GM12874 (cell line): ENCODE measurements at regions not wholly inside any gene's neighbourhood (a gene's known extent, or its start where the extent isn't known, plus 50 kb on each side); places are given as distances from the start of the nearest gene placed in this dataset.

Experiments used
- TF ChIP-seq, protein P1 (sequence below): IDR thresholded peaks from 2 replicates; pipeline ENCODE4 v1.5.1; 2011; ENCODE audit warnings: low read depth, mild to moderate bottlenecking, control low read depth, low read length, moderate library complexity; ENCODE audit not compliant: insufficient read depth

DNA sequence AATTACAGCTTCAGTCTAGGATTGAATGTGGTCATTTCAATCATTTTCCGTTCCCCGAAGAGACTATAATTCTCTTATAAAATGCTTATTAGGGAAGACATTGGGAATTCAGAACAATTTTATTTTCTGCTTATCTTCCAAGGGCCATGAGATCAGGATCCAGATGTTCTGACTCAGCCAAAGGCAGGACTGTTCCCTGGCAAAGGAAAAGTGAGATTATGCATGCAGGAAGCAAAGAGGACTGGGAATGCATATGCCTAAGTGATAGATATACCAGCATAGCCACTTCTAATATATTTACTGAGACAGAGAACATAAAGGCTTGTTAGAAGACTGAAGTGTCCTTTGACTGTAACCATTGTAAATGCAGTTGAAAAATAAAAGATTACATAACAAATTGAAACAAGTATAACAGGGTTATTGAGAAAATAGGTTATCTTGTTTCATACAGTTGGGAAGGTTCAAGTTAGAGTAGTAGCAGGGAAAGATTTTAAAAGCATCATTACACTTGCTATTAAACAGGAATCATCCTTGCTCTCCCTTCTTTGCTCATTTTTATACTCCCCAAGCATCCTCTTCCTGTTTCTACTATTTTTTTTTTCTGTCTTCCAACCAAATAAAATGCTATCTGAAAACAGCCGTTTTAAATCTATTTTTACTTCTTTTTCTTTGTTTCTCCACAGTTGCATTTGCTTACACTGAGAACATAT is 439.6 kb upstream of the ADAMTS5 start:
- TF ChIP-seq, protein P1, sequence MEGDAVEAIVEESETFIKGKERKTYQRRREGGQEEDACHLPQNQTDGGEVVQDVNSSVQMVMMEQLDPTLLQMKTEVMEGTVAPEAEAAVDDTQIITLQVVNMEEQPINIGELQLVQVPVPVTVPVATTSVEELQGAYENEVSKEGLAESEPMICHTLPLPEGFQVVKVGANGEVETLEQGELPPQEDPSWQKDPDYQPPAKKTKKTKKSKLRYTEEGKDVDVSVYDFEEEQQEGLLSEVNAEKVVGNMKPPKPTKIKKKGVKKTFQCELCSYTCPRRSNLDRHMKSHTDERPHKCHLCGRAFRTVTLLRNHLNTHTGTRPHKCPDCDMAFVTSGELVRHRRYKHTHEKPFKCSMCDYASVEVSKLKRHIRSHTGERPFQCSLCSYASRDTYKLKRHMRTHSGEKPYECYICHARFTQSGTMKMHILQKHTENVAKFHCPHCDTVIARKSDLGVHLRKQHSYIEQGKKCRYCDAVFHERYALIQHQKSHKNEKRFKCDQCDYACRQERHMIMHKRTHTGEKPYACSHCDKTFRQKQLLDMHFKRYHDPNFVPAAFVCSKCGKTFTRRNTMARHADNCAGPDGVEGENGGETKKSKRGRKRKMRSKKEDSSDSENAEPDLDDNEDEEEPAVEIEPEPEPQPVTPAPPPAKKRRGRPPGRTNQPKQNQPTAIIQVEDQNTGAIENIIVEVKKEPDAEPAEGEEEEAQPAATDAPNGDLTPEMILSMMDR, result no peak

DNA sequence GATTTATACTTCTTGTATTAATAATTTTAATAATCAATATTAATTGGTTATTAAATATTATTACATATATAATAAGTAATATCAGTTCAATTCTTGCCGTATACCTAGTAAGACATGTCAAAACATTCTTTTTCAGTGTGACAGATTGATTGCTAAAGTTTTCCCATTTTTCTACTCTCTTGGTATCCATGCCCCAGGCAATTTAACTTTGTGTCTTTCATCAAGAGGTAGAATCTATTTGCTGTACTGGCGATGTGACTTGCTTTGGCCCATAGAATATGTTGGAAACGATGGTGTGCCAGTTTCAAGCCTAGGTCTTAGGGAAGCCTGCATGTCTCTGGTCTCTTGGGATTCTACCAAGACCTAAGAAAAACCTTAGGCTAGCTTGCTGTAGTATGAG is 436.1 kb upstream of the ADAMTS5 start:
- TF ChIP-seq, protein P1, result no peak

DNA sequence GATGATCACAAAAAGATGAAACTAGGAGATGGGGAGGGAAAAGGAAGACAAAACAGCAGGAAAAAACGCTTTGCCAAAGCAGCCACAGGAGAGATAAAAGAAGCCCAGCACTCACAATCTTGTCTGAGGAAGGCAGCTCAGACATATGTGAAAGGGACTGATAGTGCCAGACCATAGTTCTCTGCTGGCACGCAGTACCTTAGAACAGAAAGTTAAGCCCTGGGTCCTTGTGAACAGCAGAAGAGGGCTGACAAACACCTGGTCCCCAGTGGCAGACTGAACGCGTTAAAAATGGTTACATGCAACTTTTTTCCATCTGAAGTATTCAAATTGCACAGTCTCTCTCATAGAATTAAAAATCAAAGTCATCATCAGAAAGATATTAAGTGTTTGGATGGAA is 433.2 kb upstream of the ADAMTS5 start:
- TF ChIP-seq, protein P1, result no peak

DNA sequence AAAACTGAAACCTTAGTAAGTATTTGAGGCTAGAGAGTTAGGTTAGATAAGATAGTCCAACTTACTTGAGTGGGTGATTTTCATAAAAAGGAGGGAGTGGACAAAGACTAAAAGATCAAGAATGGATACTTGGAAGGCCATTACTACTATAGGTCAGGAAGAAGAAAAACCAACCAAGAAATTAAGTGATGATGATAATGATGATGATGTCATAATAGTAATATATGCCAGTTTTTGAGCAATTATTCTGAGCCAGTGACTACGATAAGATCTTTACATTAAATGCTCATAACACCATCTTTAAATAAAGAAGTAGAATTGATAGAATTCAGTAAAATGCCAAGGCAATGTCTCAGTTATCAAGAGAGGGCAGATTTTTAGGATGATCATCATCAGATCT is 430.7 kb upstream of the ADAMTS5 start:
- TF ChIP-seq, protein P1, result no peak

DNA sequence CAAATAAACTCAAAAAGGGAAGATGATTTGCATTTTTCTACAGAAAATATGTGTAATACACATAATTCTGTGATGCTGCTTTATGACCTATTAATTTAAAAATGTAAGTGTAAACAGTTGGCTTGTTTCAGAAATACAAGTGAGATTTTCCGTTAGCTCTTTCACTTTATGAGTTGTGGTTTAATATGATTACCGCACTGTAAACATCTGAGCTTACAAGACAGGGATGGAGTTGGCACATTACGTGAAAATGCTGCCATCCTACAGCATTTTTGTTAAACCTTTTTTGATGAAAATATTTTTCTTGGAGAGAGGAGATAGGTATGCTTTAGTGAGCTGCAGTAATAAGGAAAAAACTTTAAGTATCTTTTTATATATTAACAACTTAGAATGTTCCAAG is 426.8 kb upstream of the ADAMTS5 start:
- TF ChIP-seq, protein P1, result no peak

DNA sequence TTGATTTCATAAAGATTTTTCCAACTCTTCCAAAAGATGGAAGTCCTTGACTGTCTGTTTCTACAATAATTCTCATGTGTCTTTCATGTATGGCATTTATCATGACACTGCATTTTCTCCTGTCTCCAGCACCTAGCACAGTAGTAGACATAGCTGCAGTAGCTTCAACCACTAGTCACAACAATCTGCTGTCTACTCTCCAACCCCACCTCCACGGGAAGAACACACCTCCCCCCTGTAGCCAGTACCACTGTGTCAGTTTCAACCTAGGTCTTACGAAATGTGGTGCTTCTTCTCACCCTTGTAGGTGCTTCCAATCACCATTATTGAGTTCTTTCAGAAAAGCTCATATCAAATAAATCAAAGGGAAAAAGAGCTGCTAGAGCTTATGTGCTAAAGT is 425.1 kb upstream of the ADAMTS5 start:
- TF ChIP-seq, protein P1, result no peak

DNA sequence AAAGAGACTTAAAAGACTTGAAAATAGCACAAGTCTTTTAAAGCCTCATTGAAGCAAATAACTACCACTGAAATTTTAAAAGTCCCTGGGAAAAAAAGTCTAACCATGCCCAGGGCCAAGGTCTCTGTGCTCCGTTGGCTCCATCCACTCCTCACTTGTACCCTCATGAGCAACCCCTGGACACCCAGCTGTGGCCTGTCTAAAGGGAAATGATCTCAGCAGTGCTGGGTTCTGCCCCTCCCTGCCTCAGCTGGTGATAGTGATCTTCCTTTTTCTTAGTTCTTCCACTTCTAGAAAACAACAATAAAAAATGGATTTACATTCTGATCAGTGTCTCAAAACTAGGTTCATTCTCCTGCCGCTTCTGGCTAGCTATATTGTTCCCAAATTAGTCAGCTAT is 423.5 kb upstream of the ADAMTS5 start:
- TF ChIP-seq, protein P1, result no peak
